ENCODE measurements at regions not wholly inside any gene's neighbourhood (a gene's known extent, or its start where the extent isn't known, plus 50 kb on each side); places are given as distances from the start of the nearest gene placed in this dataset.

- CTCF ChIA-PET = no interaction called here
- POLR2A ChIA-PET = no interaction called here
- no peak for DNase-seq (ENCODE audit: low read depth)
- no peak overlapping the region for H3K4me3 ChIP-seq (ENCODE audit: low read depth, low read length)
- no peak for TF ChIP-seq CTCF (IDR thresholded peaks at IDR 0.05; ENCODE audit: insufficient read depth, low read depth, low read length)
- H3K36me3 ChIP-seq (ENCODE audit: control insufficient read depth, insufficient read depth, low read length) = no peaks in the 10 kb centered on the region
- no peaks in the 10 kb centered on the region for H3K27me3 ChIP-seq (ENCODE audit: control insufficient read depth, insufficient read depth, low read length)
Measured at GRCh38 chr2:138235041-138235440, 266.5 kb upstream of the SPOPL start.

GRCh38 chr2:138236142-138236541 lies 265.4 kb upstream of the SPOPL start:
- Histone ChIP-seq H3K4me3 (ENCODE audit: low read depth, low read length) (no peak overlapping the region), H3K36me3 (ENCODE audit: control insufficient read depth, insufficient read depth, low read length) (no peaks in the 10 kb centered on the region), H3K27me3 (ENCODE audit: control insufficient read depth, insufficient read depth, low read length) (no peaks in the 10 kb centered on the region)
- TF ChIP-seq CTCF (IDR thresholded peaks at IDR 0.05; ENCODE audit: insufficient read depth, low read depth, low read length) = no peak
- CTCF ChIA-PET = no interaction called here
- no peak for DNase-seq (ENCODE audit: low read depth)
- POLR2A ChIA-PET = no interaction called here

- Histone ChIP-seq H3K36me3 (ENCODE audit: control insufficient read depth, insufficient read depth, low read length) (no peaks in the 10 kb centered on the region), H3K4me3 (ENCODE audit: low read depth, low read length) (no peak overlapping the region), H3K27me3 (ENCODE audit: control insufficient read depth, insufficient read depth, low read length) (no peaks in the 10 kb centered on the region)
- DNase-seq (ENCODE audit: low read depth) = no peak
- POLR2A ChIA-PET = no interaction called here
- CTCF ChIA-PET = no interaction called here
- TF ChIP-seq CTCF (IDR thresholded peaks at IDR 0.05; ENCODE audit: insufficient read depth, low read depth, low read length) = no peak
Measured at GRCh38 chr2:138237667-138238384, 263.7 kb upstream of the SPOPL start.

- Histone ChIP-seq H3K36me3 (ENCODE audit: control insufficient read depth, insufficient read depth, low read length) (no peaks in the 10 kb centered on the region), H3K4me3 (ENCODE audit: low read depth, low read length) (no peak overlapping the region), H3K27me3 (ENCODE audit: control insufficient read depth, insufficient read depth, low read length) (no peaks in the 10 kb centered on the region)
- DNase-seq (ENCODE audit: low read depth) = no peak
- POLR2A ChIA-PET = no interaction called here
- no peak for TF ChIP-seq CTCF (IDR thresholded peaks at IDR 0.05; ENCODE audit: insufficient read depth, low read depth, low read length)
- CTCF ChIA-PET = no interaction called here
Measured at GRCh38 chr2:138238908-138239307, 262.7 kb upstream of the SPOPL start.

GRCh38 chr2:138239902-138240491 lies 261.6 kb upstream of the SPOPL start:
- ChIA-PET POLR2A (no interaction called here), CTCF (no interaction called here)
- H3K36me3 ChIP-seq (ENCODE audit: control insufficient read depth, insufficient read depth, low read length) = no peaks in the 10 kb centered on the region
- H3K4me3 ChIP-seq (ENCODE audit: low read depth, low read length) = no peak overlapping the region
- no peak for TF ChIP-seq CTCF (IDR thresholded peaks at IDR 0.05; ENCODE audit: insufficient read depth, low read depth, low read length)
- no peaks in the 10 kb centered on the region for H3K27me3 ChIP-seq (ENCODE audit: control insufficient read depth, insufficient read depth, low read length)
- no peak for DNase-seq (ENCODE audit: low read depth)

All from BJ (cell line).